HEK293T (cell line): ENCODE measurements at regions not wholly inside any gene's neighbourhood (a gene's known extent, or its start where the extent isn't known, plus 50 kb on each side); places are given as distances from the start of the nearest gene placed in this dataset.

ENCODE experiments used
- FOXA1 ChIP-seq: fragments of 450-650 bp; IDR thresholded peaks from 2 replicates; pipeline ENCODE4 v1.6.1; 2016; ENCODE audit warnings: mild to moderate bottlenecking
- FOXM1 ChIP-seq: fragments of 450-650 bp; IDR thresholded peaks from 2 replicates; pipeline ENCODE4 v1.6.1; 2017; ENCODE audit warnings: mild to moderate bottlenecking, borderline replicate concordance
- PKNOX1 ChIP-seq: fragments of 450-650 bp; IDR thresholded peaks from 2 replicates; pipeline ENCODE4 v1.6.1; 2016
- SP1 ChIP-seq: fragments of 450-650 bp; IDR thresholded peaks from 2 replicates; pipeline ENCODE4 v1.6.1; 2017
- TARDBP ChIP-seq: fragments of 450-650 bp; IDR thresholded peaks from 2 replicates; pipeline ENCODE4 v1.6.1; 2016
- ZNF384 ChIP-seq: fragments of 450-650 bp; IDR thresholded peaks from 2 replicates; pipeline ENCODE4 v1.6.1; 2016

GRCh38 chr13:106424805-106425204 lies 110.7 kb downstream of the EFNB2 start:
- TF ChIP-seq TARDBP (no peak), SP1 (no peak), FOXM1 (no peak), ZNF384 (no peak), PKNOX1 (no peak), FOXA1 (no peak)
